IPS-20b (cell line): ENCODE measurements at regions not wholly inside any gene's neighbourhood (a gene's known extent, or its start where the extent isn't known, plus 50 kb on each side); places are given as distances from the start of the nearest gene placed in this dataset.

Experiments used
- H3K27ac ChIP-seq: one replicate; pipeline ENCODE4 v1.5.1; 2013; ENCODE audit warnings: low read length
- H3K27me3 ChIP-seq: 2 replicates; pipeline ENCODE4 v1.6.1; 2013; ENCODE audit warnings: mild to moderate bottlenecking, low read length, inconsistent platforms; ENCODE audit not compliant: insufficient read depth
- H3K36me3 ChIP-seq: 2 replicates; pipeline ENCODE4 v1.6.1; 2013; ENCODE audit warnings: low read depth, mild to moderate bottlenecking, inconsistent platforms, low read length, moderate library complexity; ENCODE audit not compliant: insufficient read depth
- H3K4me1 ChIP-seq: 2 replicates; pipeline ENCODE4 v1.6.1; 2013; ENCODE audit warnings: mild to moderate bottlenecking, control low read depth, inconsistent platforms, low read length, moderate library complexity; ENCODE audit not compliant: insufficient read depth
- H3K4me3 ChIP-seq: 2 replicates; pipeline ENCODE4 v1.5.1; 2013; ENCODE audit warnings: mild to moderate bottlenecking, low read length, inconsistent platforms
- H3K9ac ChIP-seq: 2 replicates; pipeline ENCODE4 v1.6.1; 2013; ENCODE audit warnings: low read depth, mild to moderate bottlenecking, inconsistent platforms, low read length, moderate library complexity
- H3K9me3 ChIP-seq: 2 replicates; pipeline ENCODE4 v1.6.1; 2013; ENCODE audit warnings: mild to moderate bottlenecking, low read depth, low read length, inconsistent platforms; ENCODE audit not compliant: insufficient read depth

GRCh38 chr13:73300718-73301425 lies 242.1 kb downstream of the KLF5 start:
- H3K9me3 ChIP-seq, result no peaks in the 10 kb centered on the region
- H3K27me3 ChIP-seq, result no peaks in the 10 kb centered on the region
- no peak overlapping the region for H3K9ac ChIP-seq
- H3K4me1 ChIP-seq, result peaks cover 5% of the 10 kb centered on the region; the same call in 1 of the 2 replicates
- no peaks in the 10 kb centered on the region for H3K36me3 ChIP-seq
- no peak overlapping the region for H3K27ac ChIP-seq
- no peak overlapping the region for H3K4me3 ChIP-seq

- Histone ChIP-seq H3K9ac (no peak overlapping the region), H3K27ac (no peak overlapping the region), H3K36me3 (no peaks in the 10 kb centered on the region), H3K4me3 (no peak overlapping the region), H3K4me1 (peaks cover 5% of the 10 kb centered on the region; the same call in 1 of the 2 replicates), H3K9me3 (no peaks in the 10 kb centered on the region), H3K27me3 (no peaks in the 10 kb centered on the region)
These were observed 241.0 kb downstream of the KLF5 start for GRCh38 chr13:73299787-73300186.

- Histone ChIP-seq H3K9ac (no peak overlapping the region), H3K4me1 (peaks cover 4% of the 10 kb centered on the region; the same call in 1 of the 2 replicates), H3K27me3 (no peaks in the 10 kb centered on the region), H3K9me3 (no peaks in the 10 kb centered on the region), H3K27ac (no peak overlapping the region), H3K36me3 (no peaks in the 10 kb centered on the region), H3K4me3 (no peak overlapping the region)
These were observed 235.2 kb downstream of the KLF5 start for GRCh38 chr13:73293913-73294523.

GRCh38 chr13:73292127-73292526 lies 233.3 kb downstream of the KLF5 start:
- Histone ChIP-seq H3K4me1 (peaks cover 4% of the 10 kb centered on the region; the same call in 1 of the 2 replicates), H3K9me3 (no peaks in the 10 kb centered on the region), H3K9ac (no peak overlapping the region), H3K4me3 (no peak overlapping the region), H3K27me3 (no peaks in the 10 kb centered on the region), H3K27ac (no peak overlapping the region), H3K36me3 (no peaks in the 10 kb centered on the region)

- H3K9me3 ChIP-seq, result no peaks in the 10 kb centered on the region
- H3K27me3 ChIP-seq, result no peaks in the 10 kb centered on the region
- H3K9ac ChIP-seq, result no peak overlapping the region
- H3K4me3 ChIP-seq, result no peak overlapping the region
- H3K27ac ChIP-seq, result no peak overlapping the region
- no peaks in the 10 kb centered on the region for H3K36me3 ChIP-seq
- H3K4me1 ChIP-seq, result peaks cover 4% of the 10 kb centered on the region; the same call in 1 of the 2 replicates
These were observed 232.0 kb downstream of the KLF5 start for GRCh38 chr13:73290844-73291243.

- H3K4me3 ChIP-seq, result no peak overlapping the region
- no peaks in the 10 kb centered on the region; the same call in 1 of the 2 replicates for H3K4me1 ChIP-seq
- no peaks in the 10 kb centered on the region for H3K27me3 ChIP-seq
- no peak overlapping the region for H3K27ac ChIP-seq
- no peak overlapping the region for H3K9ac ChIP-seq
- no peaks in the 10 kb centered on the region for H3K36me3 ChIP-seq
- no peaks in the 10 kb centered on the region for H3K9me3 ChIP-seq
These were observed 229.8 kb downstream of the KLF5 start for GRCh38 chr13:73288596-73288995.

- Histone ChIP-seq H3K27me3 (no peaks in the 10 kb centered on the region), H3K9ac (no peak overlapping the region), H3K4me1 (no peaks in the 10 kb centered on the region), H3K9me3 (no peaks in the 10 kb centered on the region), H3K4me3 (no peak overlapping the region), H3K27ac (no peak overlapping the region), H3K36me3 (no peaks in the 10 kb centered on the region)
These were observed 229.0 kb downstream of the KLF5 start for GRCh38 chr13:73287831-73288230.

- Histone ChIP-seq H3K27ac (no peak overlapping the region), H3K36me3 (no peaks in the 10 kb centered on the region), H3K27me3 (no peaks in the 10 kb centered on the region), H3K9ac (no peak overlapping the region), H3K4me3 (no peak overlapping the region), H3K4me1 (no peaks in the 10 kb centered on the region), H3K9me3 (no peaks in the 10 kb centered on the region)
These were observed 228.3 kb downstream of the KLF5 start for GRCh38 chr13:73286942-73287620.

GRCh38 chr13:73286177-73286576 lies 227.4 kb downstream of the KLF5 start:
- H3K9ac ChIP-seq, result no peak overlapping the region
- no peak overlapping the region for H3K27ac ChIP-seq
- no peak overlapping the region for H3K4me3 ChIP-seq
- no peaks in the 10 kb centered on the region for H3K27me3 ChIP-seq
- H3K4me1 ChIP-seq, result no peaks in the 10 kb centered on the region
- H3K36me3 ChIP-seq, result no peaks in the 10 kb centered on the region
- no peaks in the 10 kb centered on the region for H3K9me3 ChIP-seq

GRCh38 chr13:73284081-73284874 lies 225.5 kb downstream of the KLF5 start:
- Histone ChIP-seq H3K27me3 (no peaks in the 10 kb centered on the region), H3K4me3 (no peak overlapping the region), H3K9me3 (no peaks in the 10 kb centered on the region), H3K36me3 (no peaks in the 10 kb centered on the region), H3K4me1 (no peaks in the 10 kb centered on the region), H3K27ac (no peak overlapping the region), H3K9ac (no peak overlapping the region)

GRCh38 chr13:73283636-73284035 lies 224.8 kb downstream of the KLF5 start:
- H3K4me3 ChIP-seq, result no peak overlapping the region
- no peaks in the 10 kb centered on the region for H3K4me1 ChIP-seq
- H3K27me3 ChIP-seq, result no peaks in the 10 kb centered on the region
- H3K9ac ChIP-seq, result no peak overlapping the region
- H3K27ac ChIP-seq, result no peak overlapping the region
- no peaks in the 10 kb centered on the region for H3K36me3 ChIP-seq
- H3K9me3 ChIP-seq, result no peaks in the 10 kb centered on the region
